Activated CD4-positive, CD25-positive, alpha-beta regulatory T cell treated with anti-CD3 and anti-CD28 coated beads, Interleukin-2, amount 50 U/mL, for 72 hours (primary cell): ENCODE measurements at regions not wholly inside any gene's neighbourhood (a gene's known extent, or its start where the extent isn't known, plus 50 kb on each side); places are given as distances from the start of the nearest gene placed in this dataset.
"Not testable (repeated sequence)": the region's sequence is repeated elsewhere in the genome, so short reads cannot be mapped to it uniquely, and the experiment has no call there.

ENCODE experiments used
- DNase-seq: peaks from one replicate; pipeline ENCODE4 v3.0.0; 2021

DNA sequence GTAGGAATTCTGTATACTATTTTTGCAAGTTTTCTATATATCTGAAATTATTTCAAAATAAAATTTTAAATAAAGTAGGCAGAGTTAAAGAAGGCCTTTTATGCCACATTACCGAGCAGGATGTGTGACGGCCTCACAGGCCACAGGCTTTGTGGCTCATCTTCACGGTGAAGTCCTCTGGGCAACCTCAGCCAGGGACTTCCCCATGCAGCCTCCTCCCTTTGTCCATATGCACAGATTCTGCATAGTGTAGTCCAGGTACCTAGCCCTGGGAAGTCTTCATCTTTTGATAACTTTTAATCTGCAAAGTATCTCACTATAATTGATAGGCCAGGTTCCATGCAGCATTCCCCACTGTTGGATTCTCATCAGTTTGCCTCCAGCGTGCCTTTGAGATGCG, 62.8 kb downstream of the ARHGAP11B start:
- not testable (repeated sequence) for DNase-seq

DNA sequence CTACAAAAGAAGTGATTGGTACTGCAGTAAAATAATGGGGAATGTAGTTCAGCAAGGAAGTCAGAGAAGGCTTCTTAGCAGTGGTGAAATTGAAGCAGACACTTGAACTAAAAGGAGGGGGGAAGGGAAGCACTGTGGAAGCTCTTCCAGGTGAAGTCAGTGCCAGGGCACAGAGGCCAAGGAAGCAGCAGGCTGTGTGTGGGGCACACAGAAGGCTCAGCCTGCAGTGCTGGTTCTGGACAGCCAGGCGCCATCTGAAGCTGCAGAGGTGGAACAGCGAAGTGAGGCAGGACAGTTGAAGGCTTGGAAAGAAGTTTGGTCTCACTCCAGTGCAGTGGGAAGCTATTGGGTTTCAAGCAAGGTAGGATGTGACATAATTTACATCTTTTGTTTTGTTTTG, 64.2 kb downstream of the ARHGAP11B start:
- not testable (repeated sequence) for DNase-seq

DNA sequence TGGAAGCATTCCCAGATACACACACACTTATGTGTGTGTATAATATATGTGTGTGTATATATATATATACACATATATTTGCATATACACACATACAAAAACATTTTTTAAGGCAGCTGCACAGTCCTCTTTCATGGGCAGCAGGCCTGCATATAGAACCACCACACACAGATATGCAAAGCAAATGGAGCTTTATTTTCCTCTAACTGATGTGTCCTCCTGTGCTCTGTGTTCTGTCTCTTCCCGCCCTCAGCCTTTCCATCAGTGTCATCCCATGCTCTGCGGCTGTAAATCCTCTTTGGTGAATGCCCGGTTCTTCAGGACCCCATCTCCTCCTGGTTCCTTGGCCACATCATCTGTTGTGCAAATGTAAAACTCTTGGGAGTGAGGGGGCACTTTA, 69.9 kb downstream of the ARHGAP11B start:
- DNase-seq, result not testable (repeated sequence)

DNA sequence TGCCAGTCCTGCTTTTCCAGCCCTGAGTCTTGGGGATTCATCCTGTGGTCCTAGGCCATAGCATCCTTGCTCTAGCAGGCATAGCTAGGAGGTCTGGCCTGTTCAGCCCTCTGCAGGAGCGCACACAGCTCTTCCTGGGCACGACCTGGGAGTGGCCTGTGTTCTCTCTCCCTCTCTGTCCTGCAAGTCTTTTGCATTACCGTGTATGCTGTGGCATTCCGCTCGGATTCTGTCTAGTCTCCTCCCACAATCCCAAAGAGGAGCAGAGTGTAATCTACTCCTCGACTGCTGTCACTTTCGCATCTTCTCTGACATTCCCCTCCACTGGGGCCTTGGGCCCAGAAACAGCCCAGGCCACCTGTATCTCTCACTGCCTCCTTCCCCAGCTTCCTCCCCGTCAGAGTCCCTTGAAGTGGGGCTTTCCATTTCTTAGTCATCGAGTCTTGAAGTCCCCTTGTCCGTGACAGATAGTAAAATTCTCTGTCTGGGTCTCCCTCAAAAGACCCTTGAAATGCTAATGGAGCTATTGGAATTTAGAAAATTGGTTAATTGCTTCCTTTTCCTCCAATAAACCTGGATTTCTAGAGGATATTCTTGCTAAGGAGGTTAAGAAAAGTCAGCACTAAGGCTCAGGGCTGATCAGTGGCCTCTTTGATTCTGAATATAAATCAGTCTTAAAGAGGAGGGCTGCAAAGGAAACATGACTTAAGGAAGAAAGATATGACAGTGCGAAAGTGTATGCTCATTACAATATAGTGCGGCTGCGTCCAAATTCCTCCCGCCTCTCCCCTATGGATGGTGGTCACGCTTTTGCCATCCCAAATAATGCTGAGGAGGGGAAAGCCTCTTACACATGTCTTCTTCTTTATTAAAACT, 70.7 kb downstream of the ARHGAP11B start:
- not testable (repeated sequence) for DNase-seq

DNA sequence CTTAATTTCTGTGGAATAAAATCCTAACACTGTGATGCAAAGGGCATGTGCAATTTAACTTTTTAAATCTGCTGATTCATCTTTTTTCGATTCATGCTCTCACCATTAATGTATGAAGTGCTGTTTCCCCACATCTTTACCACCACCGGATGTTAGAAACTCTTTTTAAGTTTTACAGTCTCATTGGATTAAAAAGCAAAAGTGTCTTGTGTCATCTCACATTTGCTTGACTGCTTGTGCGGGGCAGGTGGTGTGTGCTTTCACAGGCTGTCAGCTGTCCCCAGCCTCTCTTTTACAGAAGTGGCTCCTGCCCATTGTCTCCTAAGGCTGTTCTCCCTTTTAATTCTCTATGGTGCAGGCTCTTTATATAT, 71.4 kb downstream of the ARHGAP11B start:
- not testable (repeated sequence) for DNase-seq

DNA sequence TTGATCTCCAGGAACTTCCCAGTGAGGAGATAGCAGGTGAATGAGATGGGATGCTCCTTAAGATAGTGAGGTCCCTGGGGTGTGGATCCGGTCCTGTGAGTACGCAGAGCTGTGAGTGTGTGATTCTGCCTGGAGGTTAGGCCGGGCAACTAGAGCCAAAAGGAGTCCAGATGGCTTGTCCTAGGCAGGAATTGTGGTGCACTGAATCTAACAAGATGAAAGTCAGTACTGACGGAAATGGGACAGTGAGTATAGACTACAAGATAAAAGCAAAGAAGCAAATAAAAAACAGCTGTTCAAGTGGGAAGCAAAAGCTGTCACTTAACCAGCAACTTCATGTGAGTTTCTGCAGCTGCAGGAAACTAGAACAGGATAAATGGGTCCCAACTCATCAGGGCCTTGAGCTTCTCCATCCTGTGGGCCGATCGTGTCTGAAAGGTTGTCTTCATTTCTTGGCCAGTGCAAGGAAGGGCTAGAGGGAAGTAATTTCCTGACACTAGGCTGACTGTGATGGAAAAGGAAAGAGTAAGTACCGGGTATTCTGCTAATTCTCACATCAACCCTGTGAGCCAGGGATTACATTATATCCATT, 74.2 kb downstream of the ARHGAP11B start:
- DNase-seq, result not testable (repeated sequence)

DNA sequence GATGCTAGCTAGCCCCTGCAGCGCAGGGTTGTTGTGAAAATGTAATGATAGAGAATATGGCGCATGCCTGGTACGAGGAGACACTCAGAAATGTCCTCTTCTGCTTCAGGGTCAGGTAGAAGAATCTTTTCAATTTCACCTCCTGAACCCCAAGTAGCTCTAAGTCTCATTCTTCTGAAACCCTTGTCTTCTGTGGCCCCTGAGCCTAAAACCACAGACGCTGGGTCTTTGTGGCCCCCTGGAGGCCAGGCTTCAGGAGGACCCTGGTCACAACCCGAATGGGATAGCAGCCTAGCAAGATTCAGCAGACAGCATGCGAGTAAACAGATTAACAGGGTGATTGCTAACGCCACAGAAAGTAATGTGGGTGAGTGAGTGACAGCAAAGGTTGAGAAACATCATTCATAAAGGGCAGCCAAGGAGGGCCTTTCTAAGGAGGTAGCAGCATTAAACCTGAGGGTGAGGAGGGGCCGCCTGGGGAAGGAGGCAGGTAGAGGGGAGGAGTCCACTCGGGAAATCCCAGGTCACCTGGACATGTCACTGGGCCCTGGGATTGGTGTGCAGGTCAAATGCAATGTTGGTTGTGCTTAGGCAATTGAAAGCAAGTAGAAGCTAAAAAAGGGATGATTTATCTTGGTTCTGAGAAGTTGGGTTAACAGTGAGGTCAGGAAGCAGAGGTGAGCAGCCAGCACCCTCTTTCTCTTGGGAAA, 82.2 kb downstream of the ARHGAP11B start:
- not testable (repeated sequence) for DNase-seq

DNA sequence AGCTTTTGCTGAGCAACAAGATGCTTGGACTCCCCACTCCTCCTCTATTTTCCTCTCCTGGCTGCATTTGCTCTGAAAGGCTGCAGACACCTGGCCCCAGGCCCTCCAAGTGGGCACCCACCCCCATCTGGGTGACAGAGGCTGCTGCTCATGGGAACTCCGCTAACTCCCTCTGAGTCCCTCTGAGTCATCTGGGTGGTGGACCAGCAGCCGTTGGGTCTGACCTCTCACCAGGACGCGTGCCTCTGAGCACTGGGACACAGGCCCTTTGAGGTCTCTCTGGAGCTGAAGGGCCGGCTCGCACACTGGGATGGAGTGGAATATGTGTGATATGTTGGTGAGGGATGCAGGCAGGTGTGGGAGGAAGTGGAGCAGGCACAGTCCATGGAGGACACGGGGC, 82.9 kb downstream of the ARHGAP11B start:
- DNase-seq, result not testable (repeated sequence)

DNA sequence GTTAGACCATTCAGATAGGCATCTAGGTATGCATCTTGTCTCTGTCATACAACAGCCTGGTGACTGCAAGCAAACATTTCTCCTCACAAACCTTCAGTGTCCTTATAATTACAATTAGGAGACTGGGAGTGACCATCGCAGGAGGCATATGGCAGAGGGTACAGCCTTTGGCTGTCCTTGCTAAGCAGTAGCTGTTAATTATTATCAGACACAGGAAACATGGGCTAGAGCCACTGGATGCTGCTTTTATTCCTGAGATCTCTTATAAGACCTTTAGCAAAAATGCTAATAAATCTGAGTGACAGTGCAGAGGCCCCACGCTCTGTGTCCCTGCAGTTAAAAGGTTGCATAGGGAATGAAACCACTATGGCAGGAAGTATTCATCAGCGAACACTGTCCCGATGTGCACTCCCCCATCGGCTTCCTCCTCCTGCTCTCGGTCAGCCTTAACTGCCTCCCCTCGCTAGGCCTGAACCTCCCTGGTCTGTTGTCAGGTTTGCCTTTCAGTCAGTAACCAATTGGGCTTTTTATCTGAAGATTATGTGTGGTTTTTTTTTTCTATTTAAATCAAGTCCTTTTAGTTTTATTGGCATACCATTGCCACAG, 92.2 kb downstream of the ARHGAP11B start:
- DNase-seq, result not testable (repeated sequence)

DNA sequence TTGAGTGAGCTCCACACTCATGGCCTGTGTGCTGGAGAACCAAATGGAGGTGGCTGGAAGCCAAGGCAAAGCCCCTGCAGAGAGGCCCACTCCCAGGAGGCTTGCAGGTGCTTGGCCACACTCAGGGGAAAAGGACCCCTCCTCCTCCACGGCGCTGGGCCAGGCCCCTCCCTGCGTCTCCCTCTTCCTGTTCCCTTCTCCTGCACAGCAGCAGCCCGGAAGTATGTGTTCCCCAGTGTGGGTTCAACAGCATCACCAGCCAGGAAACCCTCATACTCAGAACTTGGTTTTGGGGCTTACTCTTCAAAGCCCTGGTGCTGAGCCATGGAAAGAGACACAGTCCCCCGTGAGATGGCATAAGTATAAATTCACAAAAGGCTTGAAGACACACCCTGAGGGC, 93.4 kb downstream of the ARHGAP11B start:
- not testable (repeated sequence) for DNase-seq

DNA sequence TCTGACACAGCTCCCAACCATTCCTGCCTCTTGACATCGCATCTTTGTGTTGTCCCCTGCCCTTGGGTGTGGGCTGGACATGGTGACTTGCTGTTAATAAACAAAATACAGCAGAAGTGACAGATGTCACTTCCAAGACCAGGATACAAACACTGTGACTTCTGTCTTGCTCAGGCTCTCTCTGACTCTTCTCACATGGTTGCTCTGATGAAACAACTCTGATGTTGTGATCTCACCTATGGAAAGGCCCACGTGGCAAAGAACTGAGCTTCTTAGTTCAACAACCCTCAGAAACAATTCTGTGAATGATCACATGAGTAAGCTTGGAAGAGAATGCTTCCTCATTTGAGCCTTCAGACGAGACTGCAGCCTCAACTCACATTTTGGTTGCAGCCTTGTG, 94.9 kb downstream of the ARHGAP11B start:
- DNase-seq, result not testable (repeated sequence)

DNA sequence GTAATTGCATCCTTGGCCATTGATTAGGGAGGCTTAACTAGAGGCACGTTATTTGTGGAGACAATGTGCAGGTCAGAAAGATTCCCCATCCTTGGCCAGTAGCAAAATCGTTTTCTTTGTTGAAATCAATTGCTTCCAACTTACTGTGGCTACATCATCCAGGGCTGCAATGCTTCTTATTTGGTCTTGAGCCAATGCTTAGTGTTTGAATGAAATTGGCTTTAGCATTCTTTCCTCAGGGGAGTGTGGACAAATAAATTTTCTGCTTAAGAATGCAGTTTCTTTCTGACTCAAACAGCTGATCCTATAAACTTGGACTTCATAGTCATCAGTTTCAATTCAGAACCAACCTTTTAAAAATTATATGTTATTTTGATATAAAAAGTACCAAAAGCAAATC, 95.6 kb downstream of the ARHGAP11B start:
- not testable (repeated sequence) for DNase-seq

DNA sequence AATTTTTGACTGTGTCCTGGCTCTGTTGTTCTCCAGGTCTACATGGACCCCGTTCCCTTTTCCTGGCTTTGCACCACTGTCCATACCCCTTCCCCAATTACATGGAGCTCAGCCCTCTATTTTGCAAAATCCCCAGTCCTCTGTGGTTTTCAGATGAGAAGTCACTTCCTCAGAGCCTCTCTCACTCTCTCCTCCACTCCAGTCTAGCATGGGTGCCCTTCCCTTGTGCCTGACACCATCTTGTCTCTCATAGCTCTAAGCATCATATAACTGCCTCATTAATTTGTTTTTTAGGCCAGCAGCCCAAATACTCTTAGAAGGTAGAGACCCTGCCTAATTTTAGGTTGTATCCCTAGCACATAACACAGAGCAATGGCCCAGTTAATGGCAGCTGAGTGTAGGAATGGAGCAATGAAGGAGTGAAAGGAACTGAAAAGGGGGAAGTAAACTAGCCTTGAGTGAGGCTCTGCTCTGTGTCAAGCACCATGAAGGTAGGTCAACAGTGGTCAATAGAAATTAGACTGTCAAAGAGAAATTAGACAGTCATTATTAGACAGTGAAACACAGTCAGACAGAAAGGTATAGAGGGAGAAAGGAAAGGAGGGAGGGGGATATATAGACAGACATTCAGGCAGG, 97.7 kb downstream of the ARHGAP11B start:
- not testable (repeated sequence) for DNase-seq

DNA sequence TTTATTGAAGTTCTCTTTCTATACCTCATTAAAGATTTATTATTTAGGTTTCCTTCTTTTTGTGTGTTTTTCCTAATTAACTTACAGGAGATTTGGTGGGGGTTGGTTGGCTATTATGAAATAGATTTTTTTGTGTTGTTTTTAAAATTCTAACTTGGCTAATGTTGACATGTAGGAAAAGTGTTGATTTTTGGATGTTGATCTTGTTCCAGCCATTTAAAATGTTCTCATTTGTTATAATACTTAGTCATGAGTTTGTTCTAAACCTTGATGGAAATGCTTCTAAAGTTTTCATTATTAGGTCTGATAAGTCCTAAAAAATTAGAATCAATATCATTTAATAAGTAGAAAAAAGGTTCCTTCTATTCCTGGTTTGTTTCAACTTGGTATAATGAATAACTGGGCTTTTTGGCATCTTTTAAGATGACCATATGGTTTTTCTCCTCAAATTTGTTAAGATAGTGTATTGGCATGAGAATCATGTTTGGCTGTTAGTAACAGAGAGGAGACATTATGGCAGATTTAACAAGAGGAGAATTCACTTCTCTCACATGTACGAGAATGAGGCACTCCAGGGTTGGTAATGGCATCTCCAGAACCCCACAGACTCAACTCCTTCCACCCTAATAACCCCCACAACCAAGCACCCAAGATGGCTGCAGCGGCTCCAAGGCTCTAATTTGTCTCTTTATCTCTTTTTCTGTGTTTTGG, 104.1 kb downstream of the ARHGAP11B start:
- not testable (repeated sequence) for DNase-seq

DNA sequence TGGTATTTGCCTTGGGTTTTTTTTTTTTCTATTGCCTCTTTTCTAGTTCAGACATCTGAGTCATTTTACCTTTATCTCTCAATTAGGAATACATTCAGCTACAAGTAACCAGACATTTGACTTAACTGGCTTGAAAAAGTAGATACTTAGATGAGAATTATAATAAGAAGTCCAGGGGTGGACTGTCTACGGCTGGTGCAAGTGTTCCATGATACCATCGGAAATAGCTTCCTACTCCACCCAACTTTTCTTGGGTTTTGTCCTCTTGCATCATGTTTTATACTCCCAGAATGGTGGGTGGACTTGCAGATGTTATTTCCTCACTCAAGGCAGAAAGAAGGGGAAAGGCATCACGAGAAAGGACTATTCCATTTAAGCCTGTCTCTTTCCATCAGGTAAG, 104.7 kb downstream of the ARHGAP11B start:
- DNase-seq, result not testable (repeated sequence)

DNA sequence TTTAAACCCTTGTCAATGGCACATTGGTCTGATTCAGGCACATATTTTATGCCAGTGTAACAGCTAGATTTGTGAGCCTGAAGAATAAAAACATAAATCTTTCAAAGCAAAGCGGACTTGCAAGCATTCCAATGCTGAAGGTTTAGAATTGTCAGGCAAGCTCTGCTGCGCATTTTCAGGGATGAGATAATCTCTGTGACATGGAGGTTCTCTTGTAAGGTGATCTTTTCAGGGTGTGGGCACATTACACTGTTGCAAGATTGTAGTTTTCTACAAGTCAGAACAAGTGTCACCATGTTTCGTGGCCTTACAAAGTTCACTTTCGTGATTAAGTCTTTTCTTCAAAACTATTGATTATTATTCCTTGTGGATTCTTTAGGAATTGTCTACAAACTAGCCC, 106.2 kb downstream of the ARHGAP11B start:
- DNase-seq, result not testable (repeated sequence)

DNA sequence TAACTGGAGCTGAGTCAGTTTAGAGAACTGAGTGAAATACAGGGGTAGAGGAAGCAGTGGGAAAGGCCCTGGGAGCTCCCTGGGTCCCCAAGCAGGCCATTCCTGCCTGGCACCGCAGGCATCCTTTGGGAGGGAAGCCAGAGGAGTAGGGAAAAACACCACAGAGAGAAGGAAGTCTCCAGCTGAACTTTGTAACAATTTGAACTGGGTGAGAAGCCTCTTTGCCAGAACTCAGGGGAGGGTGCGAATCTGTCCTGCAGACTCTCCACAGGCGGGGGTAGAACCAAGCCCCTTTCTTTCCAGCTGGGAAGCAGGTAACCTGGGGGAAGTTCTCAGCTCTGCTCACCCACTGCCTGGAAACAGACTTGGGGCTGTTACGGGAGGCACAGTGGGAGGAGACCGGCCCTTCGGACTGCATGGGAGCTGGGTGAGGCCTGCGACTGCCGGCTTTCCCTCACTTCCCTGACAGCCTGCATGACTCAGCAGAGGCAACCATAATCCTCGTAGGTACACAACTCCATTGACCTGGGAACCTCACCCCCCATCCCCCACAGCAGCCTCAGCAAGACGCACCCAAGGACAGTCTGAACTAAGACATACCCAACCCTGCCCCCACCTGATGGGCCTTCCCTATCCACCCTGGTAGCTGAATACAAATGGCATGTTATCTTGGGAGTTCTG, 110.1 kb downstream of the ARHGAP11B start:
- DNase-seq, result not testable (repeated sequence)

DNA sequence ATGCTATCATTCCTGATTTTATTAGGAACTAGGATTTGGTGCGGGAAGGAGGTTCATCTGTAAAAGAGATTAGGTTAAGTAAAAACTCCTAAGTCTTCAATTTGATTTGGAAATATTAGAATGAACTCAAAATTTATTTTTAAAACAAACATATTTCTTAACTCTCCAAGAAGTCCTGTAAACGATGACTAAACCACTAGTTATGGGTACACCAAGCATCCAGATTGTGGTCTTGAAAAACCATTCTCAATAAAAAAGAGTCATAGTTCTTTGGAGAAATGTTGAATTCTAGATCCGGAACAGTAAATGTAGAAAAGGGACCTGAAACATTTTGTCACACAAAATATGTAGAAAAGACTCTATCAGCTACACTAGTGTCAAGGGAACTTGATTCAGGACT, 116.9 kb downstream of the ARHGAP11B start:
- not testable (repeated sequence) for DNase-seq

DNA sequence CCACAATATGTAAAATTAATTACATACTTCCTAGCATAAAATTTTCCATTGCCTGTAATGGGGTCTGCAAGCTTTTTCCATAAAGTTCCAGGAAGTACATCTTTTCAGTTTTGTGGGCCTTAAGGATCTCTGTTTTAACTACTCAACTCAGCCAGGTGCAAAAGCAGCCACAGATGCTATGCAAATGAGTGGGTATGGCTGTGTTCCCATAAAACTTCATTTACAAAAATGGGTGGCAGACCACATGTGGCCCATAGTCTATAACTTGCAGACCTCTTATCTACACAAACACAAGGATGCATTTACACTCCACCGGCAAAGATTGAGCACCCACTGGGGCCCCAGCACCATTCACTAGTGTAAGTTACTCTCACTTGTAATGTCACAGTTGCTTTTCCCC, 123.1 kb downstream of the ARHGAP11B start:
- not testable (repeated sequence) for DNase-seq

DNA sequence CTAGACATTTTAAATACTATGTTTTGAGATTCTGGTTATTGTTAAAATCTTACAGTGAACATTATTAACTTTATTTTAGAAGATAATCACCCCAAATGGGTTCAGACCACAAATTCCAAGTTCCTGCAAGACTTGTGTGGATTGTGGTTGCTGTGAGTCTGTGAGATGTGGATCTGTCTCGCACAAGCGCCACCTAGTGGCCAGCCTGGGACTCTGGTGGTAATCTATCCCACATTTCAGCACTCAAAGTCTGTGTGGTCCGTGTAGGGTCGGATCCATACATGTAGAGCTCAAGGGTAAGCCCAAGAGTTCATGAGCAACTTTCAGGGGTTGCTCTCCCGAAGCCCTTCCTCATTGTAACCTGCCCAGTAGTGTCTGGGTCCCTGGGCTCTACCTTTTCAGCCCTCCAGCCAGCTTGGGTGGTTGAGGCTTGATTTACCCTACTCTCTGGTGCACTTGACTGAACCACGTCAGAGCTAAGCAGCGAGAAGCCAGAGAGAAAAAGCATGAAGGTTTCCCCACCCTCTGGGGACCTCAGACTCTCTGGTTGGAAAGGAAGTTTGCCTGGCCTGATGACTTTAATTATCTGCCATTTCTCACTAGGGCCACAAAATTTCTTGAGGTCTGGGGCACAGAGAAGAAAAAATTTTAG, 129.2 kb downstream of the ARHGAP11B start:
- peak; percentile 80 for DNase-seq

DNA sequence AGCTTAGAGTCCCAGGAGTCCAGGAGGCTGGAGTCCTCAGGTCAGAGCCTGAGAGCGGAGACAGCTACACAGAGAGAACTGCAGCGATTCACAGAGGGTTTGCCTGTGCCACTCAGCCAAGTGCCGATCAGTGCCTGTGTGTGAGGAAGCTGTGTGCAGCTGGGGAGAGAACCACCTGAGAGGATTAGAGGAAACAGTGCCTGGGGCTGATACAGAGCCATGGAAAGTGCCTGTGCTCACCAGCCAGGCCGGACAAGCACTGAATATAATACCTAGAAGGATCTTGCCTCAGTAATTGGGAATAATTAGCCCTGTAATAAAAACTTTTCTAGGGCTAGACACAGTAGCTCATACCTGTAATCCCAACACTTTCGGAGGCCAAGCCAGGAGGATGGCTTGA, 134.7 kb downstream of the ARHGAP11B start:
- DNase-seq, result not testable (repeated sequence)
